Panc1 (cell line): ENCODE measurements at regions not wholly inside any gene's neighbourhood (a gene's known extent, or its start where the extent isn't known, plus 50 kb on each side); places are given as distances from the start of the nearest gene placed in this dataset.

Experiments
- ATAC-seq: fragments of 200-7000 bp; cut with Tn5 transposase; 2 replicates; pipeline ENCODE4 v1.9.1; 2020; ENCODE audit warnings: mild to moderate bottlenecking, moderate library complexity
- BruUV-seq: library from RNA; stranded (reverse); fragments of 400-500 nt; replicated peaks from 2 replicates; lab custom pipeline; 2021; lab: Mats Ljungman, UMichigan
- CTCF ChIA-PET: fragments of 300-600 bp; sonication (Branson Sonifier 250); formaldehyde crosslinking; loops from one replicate; lab custom pipeline; 2022; ENCODE audit warnings: antibody characterized with exemption; lab: Charles Lee
- POLR2A ChIA-PET: fragments of 300-600 bp; sonication (Branson Sonifier 250); formaldehyde crosslinking; loops from one replicate; lab custom pipeline; 2022; ENCODE audit warnings: antibody characterized with exemption; lab: Charles Lee
- DNase-seq: peaks from one replicate; pipeline ENCODE4 v3.0.0-alpha.2; 2010; ENCODE audit warnings: low read depth, low spot score
- H3K27ac ChIP-seq: 2 replicates; pipeline ENCODE4 v1.5.1; 2011; ENCODE audit warnings: mild to moderate bottlenecking, low read length, inconsistent platforms
- H3K27me3 ChIP-seq: fragments of 200-500 bp; sonication (Bioruptor generic); 2 replicates; pipeline ENCODE4 v1.6.0; 2014; ENCODE audit warnings: low read length, inconsistent platforms; ENCODE audit not compliant: control insufficient read depth, insufficient read depth
- H3K36me3 ChIP-seq: fragments of 200-500 bp; sonication (Bioruptor generic); 2 replicates; pipeline ENCODE4 v1.5.1; 2014; ENCODE audit warnings: inconsistent platforms, mild to moderate bottlenecking, low read length, moderate library complexity; ENCODE audit not compliant: control insufficient read depth, insufficient read depth
- H3K4me1 ChIP-seq: 2 replicates; pipeline ENCODE4 v1.5.1; 2011; ENCODE audit warnings: inconsistent platforms, mild to moderate bottlenecking, low read length, moderate library complexity; ENCODE audit not compliant: control insufficient read depth, insufficient read depth
- H3K4me3 ChIP-seq, 2 experiments: 2 replicates each; pipeline ENCODE4 v1.5.1; 2011 to 2012; ENCODE audit warnings: low read depth in 2 of 2, low read length in 2 of 2, mild to moderate bottlenecking in 2 of 2, inconsistent platforms in 1 of 2, moderate library complexity in 1 of 2
- H3K9me3 ChIP-seq: fragments of 200-500 bp; sonication (Bioruptor generic); 2 replicates; pipeline ENCODE4 v1.5.1; 2014; ENCODE audit warnings: low read depth, mild to moderate bottlenecking, inconsistent platforms, low read length, moderate library complexity; ENCODE audit not compliant: control insufficient read depth, insufficient read depth
- CTCF ChIP-seq: fragments of 450-650 bp; IDR thresholded peaks from 2 replicates; pipeline ENCODE4 v1.5.1; 2017; ENCODE audit warnings: mild to moderate bottlenecking
- POLR2AphosphoS5 ChIP-seq: IDR thresholded peaks from 2 replicates; pipeline ENCODE4 v1.6.1; 2012; ENCODE audit warnings: mild to moderate bottlenecking, low read depth, low read length, moderate library complexity
- REST ChIP-seq, 2 experiments: IDR thresholded peaks; 2 replicates each; pipeline ENCODE4 v1.6.1; 2011 to 2012; ENCODE audit warnings: low read depth in 2 of 2, control low read depth in 1 of 2, low read length in 1 of 2, mild to moderate bottlenecking in 1 of 2, moderate library complexity in 1 of 2; ENCODE audit not compliant: insufficient read depth in 1 of 2
- SIN3A ChIP-seq: IDR thresholded peaks from 2 replicates; pipeline ENCODE4 v1.6.1; 2012; ENCODE audit warnings: low read depth, mild to moderate bottlenecking, low read length, moderate library complexity, borderline replicate concordance; ENCODE audit not compliant: insufficient read depth
- TCF7L2 ChIP-seq: IDR thresholded peaks from 2 replicates; pipeline ENCODE4 v1.6.1; 2011; ENCODE audit warnings: mild to moderate bottlenecking, low read depth, low read length, inconsistent platforms
- in situ Hi-C: cut with HindIII; loops from 2 replicates; pipeline ENCODE4 v1.10.0; 2016; ENCODE audit warnings: low sequenced_read_pairs, low pct_unique_long_range_greater_than_20kb
- intact Hi-C: fragments of 100-400 bp; cut with micrococcal nuclease; formaldehyde crosslinking; loops from one replicate; pipeline ENCODE4 v1.10.0; 2022; ENCODE audit not compliant: unreplicated experiment

DNA sequence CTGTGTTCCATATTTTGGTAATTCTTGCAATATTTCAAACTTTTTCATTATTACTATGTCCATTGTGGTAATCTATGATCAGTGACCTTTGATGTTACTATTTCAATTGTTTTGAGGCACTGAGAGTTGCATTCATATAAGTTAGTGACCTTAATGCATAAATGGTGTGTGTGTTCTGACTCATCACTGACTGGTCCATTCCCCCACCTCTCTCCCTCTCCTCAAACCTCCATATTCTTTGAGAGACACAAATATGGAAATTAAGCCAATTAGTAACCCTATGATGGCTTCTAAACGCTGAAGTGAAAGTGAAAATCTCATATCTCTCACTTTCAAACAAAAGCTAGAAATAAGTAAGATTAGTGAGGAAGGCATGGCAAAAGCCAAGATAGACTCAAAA lies 739.6 kb downstream of the CCSER2 start:
- Histone ChIP-seq H3K27me3 (no peaks in the 10 kb centered on the region), H3K27ac (no peak overlapping the region), H3K9me3 (0 out of 2 replicates have a peak, but pooled peaks cover 4% of the 10 kb centered on the region), H3K4me1 (no peaks in the 10 kb centered on the region), H3K4me3 (no peak overlapping the region), H3K36me3 (no peaks in the 10 kb centered on the region)
- ChIA-PET CTCF (no interaction called here), POLR2A (no interaction called here)
- in situ Hi-C loops = no loop called here
- ATAC-seq (no peak), DNase-seq (no peak)
- intact Hi-C loops = no loop called here
- BruUV-seq = no TSS peak
- TF ChIP-seq POLR2AphosphoS5 = no peak
- no peak for TF ChIP-seq REST (IDR thresholded peaks at IDR 0.05; ENCODE audit: insufficient read depth in 1 of 2, low read depth in 2 of 2, low read length in 1 of 2)
- TF ChIP-seq SIN3A = no peak
- no peak for TF ChIP-seq CTCF
- TF ChIP-seq TCF7L2 = no peak

- Histone ChIP-seq H3K27me3 (no peaks in the 10 kb centered on the region), H3K27ac (no peak overlapping the region), H3K9me3 (no peaks in the 10 kb centered on the region), H3K4me3 (no peak overlapping the region), H3K4me1 (no peaks in the 10 kb centered on the region), H3K36me3 (no peaks in the 10 kb centered on the region)
- POLR2A ChIA-PET = no interaction called here
- TF ChIP-seq SIN3A (no peak), REST (IDR thresholded peaks at IDR 0.05; ENCODE audit: insufficient read depth in 1 of 2, low read depth in 2 of 2, low read length in 1 of 2) (no peak), TCF7L2 (no peak), POLR2AphosphoS5 (no peak), CTCF (no peak; the same call in 1 of the 2 replicates)
- no peak for ATAC-seq
- in situ Hi-C loops (no loop called here), intact Hi-C loops (no loop called here)
- DNase-seq = no peak
- BruUV-seq = no TSS peak
- CTCF ChIA-PET = no interaction called here
These were observed 752.5 kb downstream of the CCSER2 start for GRCh38 chr10:85080934-85081333.
